Thyroid gland (tissue), 4 donors: ENCODE measurements at regions not wholly inside any gene's neighbourhood (a gene's known extent, or its start where the extent isn't known, plus 50 kb on each side); places are given as distances from the start of the nearest gene placed in this dataset.
"Not testable (repeated sequence)": the region's sequence is repeated elsewhere in the genome, so short reads cannot be mapped to it uniquely, and the experiment has no call there.

Experiments
- DNase-seq, 2 donors: peaks; one replicate each; pipeline ENCODE4 v3.0.0-alpha.2; 2019
- H3K27ac ChIP-seq, 3 donors: fragments of 200-600 bp; sonication (generic); 1 replicate in 2 of 3; 2 replicates in 1 of 3; pipeline ENCODE4 v1.5.1; 2016 to 2019; ENCODE audit warnings: mild to moderate bottlenecking in 1 of 3, moderate library complexity in 1 of 3
- H3K27me3 ChIP-seq: fragments of 200-600 bp; sonication (generic); one replicate; pipeline ENCODE4 v1.5.1; 2019
- H3K36me3 ChIP-seq, 2 donors: fragments of 200-600 bp; sonication (generic); one replicate each; pipeline ENCODE4 v1.5.1; 2016 to 2019
- H3K4me1 ChIP-seq, 2 donors: fragments of 200-600 bp; sonication (generic); one replicate each; pipeline ENCODE4 v1.5.1; 2017 to 2019
- H3K4me3 ChIP-seq, 3 donors: fragments of 200-600 bp; sonication (generic); replicated peaks in 1 of 3; 1 replicate in 2 of 3; 2 replicates in 1 of 3; pipeline ENCODE4 v1.5.1; 2016; ENCODE audit warnings: mild to moderate bottlenecking in 1 of 3
- H3K9me3 ChIP-seq: fragments of 200-600 bp; sonication (generic); one replicate; pipeline ENCODE4 v1.5.1; 2017
- POLR2A ChIP-seq, 2 donors: fragments of 450-650 bp; IDR thresholded peaks; one replicate each; pipeline ENCODE4 v1.6.1; 2017; ENCODE audit warnings: antibody characterized with exemption in 2 of 2, mild to moderate bottlenecking in 2 of 2, moderate library complexity in 1 of 2
- WGBS, 2 donors: methylation state at CpG; one replicate each; pipeline ENCODE4 v1.1.5; 2017; 5-methylcytosine and 5-hydroxymethylcytosine counted together
- intact Hi-C: fragments of 100-400 bp; cut with DNase I; formaldehyde crosslinking; loops from one replicate; pipeline ENCODE4 v1.15.1; 2023
- TF ChIP-seq, protein P1 (sequence below), 6 experiments: fragments of 200-600 bp in 3 of 6; fragments of 450-650 bp in 3 of 6; sonication (generic) in 3 of 6; IDR thresholded peaks; one replicate each; pipeline ENCODE4 v1.5.1; 2016 to 2019; ENCODE audit warnings: antibody characterized with exemption in 6 of 6, mild to moderate bottlenecking in 2 of 6, inconsistent platforms in 1 of 6, moderate library complexity in 1 of 6

DNA sequence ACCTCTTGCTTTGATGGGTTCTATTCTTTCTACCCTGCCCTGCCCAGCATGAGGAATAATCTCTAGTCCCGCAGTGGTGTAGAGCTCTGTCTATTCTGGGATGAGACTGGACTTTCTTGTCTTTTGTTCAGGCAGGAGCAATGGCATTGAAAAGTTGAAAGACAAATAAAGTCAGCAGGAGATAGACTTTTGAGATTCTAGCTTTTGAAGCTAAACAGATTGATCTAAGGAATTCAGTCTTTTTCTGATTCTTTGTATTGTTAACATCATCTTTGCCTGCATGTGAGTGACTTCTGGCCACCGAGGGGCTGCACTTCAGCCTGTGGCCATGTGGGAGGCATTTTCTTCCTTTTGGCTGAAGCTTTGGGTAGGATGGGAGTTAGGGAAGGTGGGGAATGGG lies 132.4 kb downstream of the MRPL57 start:
- DNase-seq, result no peak
- intact Hi-C loops, result no loop called here
- H3K36me3 ChIP-seq, result no peaks in the 10 kb centered on the region
- no peaks in the 10 kb centered on the region for H3K4me1 ChIP-seq
- 87 to 88% methylated on average over 2 of the region's 2 CpGs for WGBS, 2 donors
- H3K27me3 ChIP-seq, result no peaks in the 10 kb centered on the region
- H3K9me3 ChIP-seq, result no peaks in the 10 kb centered on the region
- no peak overlapping the region for H3K27ac ChIP-seq
- no peak for TF ChIP-seq POLR2A (IDR thresholded peaks at IDR 0.05)
- TF ChIP-seq, protein P1, sequence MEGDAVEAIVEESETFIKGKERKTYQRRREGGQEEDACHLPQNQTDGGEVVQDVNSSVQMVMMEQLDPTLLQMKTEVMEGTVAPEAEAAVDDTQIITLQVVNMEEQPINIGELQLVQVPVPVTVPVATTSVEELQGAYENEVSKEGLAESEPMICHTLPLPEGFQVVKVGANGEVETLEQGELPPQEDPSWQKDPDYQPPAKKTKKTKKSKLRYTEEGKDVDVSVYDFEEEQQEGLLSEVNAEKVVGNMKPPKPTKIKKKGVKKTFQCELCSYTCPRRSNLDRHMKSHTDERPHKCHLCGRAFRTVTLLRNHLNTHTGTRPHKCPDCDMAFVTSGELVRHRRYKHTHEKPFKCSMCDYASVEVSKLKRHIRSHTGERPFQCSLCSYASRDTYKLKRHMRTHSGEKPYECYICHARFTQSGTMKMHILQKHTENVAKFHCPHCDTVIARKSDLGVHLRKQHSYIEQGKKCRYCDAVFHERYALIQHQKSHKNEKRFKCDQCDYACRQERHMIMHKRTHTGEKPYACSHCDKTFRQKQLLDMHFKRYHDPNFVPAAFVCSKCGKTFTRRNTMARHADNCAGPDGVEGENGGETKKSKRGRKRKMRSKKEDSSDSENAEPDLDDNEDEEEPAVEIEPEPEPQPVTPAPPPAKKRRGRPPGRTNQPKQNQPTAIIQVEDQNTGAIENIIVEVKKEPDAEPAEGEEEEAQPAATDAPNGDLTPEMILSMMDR (IDR thresholded peaks at IDR 0.05), result no peak
- no peak overlapping the region for H3K4me3 ChIP-seq

DNA sequence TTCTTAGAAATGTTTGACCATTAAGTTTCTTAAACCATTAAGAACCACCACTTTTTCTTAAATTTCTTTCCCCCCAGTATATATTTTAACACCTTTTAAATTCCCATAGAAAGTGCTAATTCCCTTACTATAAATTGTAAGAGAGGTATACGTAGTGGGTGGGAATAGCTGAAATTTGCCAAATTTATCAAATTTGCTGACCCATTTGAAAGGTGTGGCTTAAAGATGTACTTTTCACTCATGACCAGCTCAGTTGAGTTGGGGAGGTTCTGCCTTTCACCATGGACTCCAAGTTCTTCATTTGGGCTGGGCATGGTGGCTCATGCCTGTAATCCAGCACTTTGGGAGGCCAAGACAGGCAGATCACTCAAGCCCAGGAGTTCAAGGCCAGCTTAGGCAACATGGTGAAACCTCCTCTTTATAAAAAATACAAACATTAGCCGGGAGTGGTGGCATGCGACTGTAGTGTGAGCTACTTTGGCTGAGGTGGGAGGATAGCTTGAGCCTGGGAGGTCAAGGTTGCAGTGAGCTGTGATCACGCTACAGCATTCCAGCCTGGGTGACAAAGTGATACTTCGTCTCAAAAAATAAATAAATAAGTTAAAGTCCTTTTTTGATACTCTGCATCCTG lies 133.2 kb downstream of the MRPL57 start:
- WGBS, 2 donors, result 89 to 94% methylated on average over 5 of the region's 5 CpGs
- intact Hi-C loops, result no loop called here

GRCh38 chr13:21310220-21310619 lies 133.8 kb downstream of the MRPL57 start:
- H3K27me3 ChIP-seq, result no peaks in the 10 kb centered on the region
- TF ChIP-seq POLR2A (IDR thresholded peaks at IDR 0.05), result no peak
- TF ChIP-seq, protein P1 (IDR thresholded peaks at IDR 0.05), result no peak
- H3K36me3 ChIP-seq, result no peaks in the 10 kb centered on the region
- WGBS, 2 donors, result 60 to 63% methylated on average over 3 of the region's 3 CpGs
- no peak overlapping the region for H3K27ac ChIP-seq
- H3K4me1 ChIP-seq, result no peaks in the 10 kb centered on the region
- no peaks in the 10 kb centered on the region for H3K9me3 ChIP-seq
- DNase-seq, result no peak
- intact Hi-C loops, result no loop called here
- no peak overlapping the region for H3K4me3 ChIP-seq

More for the DNA sequence above, 133.2 kb downstream of the MRPL57 start:
- no peaks in the 10 kb centered on the region for H3K27me3 ChIP-seq
- no peaks in the 10 kb centered on the region for H3K36me3 ChIP-seq
- H3K4me1 ChIP-seq, result no peaks in the 10 kb centered on the region
- no peak overlapping the region for H3K27ac ChIP-seq
- no peaks in the 10 kb centered on the region for H3K9me3 ChIP-seq
- H3K4me3 ChIP-seq, result no peak overlapping the region
- DNase-seq, result no peak
- no peak for TF ChIP-seq POLR2A (IDR thresholded peaks at IDR 0.05)
- TF ChIP-seq, protein P1 (IDR thresholded peaks at IDR 0.05), result no peak

- H3K4me1 ChIP-seq, H3K27ac ChIP-seq, DNase-seq, H3K36me3 ChIP-seq, H3K4me3 ChIP-seq, intact Hi-C loops, H3K27me3 ChIP-seq, H3K9me3 ChIP-seq: not testable (repeated sequence)
- WGBS, 2 donors, result 85 to 89% methylated on average over 1 of the region's 1 CpG
Observed at GRCh38 chr13:21314976-21315375, 138.5 kb downstream of the MRPL57 start.

DNA sequence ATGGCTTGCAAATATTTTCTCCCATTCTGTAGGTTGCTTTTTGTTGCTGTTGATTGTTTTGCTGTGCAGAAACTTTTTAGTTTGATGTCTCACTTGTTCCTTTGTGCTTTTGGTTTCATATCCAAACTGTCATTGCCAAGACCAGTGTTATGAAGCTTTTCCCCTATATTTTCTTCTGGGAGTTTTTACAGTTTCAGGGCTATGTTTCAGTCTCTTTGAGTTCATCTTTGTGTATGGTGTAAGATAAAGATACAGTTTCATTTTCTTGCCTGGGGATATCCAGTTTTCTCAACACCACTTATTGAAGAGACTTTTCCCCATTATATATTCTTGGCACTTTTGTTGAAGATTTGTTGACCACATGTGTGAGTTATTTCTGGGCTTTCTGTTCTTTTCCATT lies 139.9 kb downstream of the MRPL57 start:
- DNase-seq, result no peak
- Histone ChIP-seq H3K4me3 (no peak overlapping the region), H3K27me3 (no peaks in the 10 kb centered on the region), H3K27ac (no peak overlapping the region), H3K36me3 (no peaks in the 10 kb centered on the region), H3K4me1 (no peaks in the 10 kb centered on the region), H3K9me3 (no peaks in the 10 kb centered on the region)
- intact Hi-C loops, result no loop called here
- no peak for TF ChIP-seq POLR2A (IDR thresholded peaks at IDR 0.05)
- TF ChIP-seq, protein P1 (IDR thresholded peaks at IDR 0.05), result no peak
